ENCODE measurements at regions not wholly inside any gene's neighbourhood (a gene's known extent, or its start where the extent isn't known, plus 50 kb on each side); places are given as distances from the start of the nearest gene placed in this dataset.
"Not testable (repeated sequence)": the region's sequence is repeated elsewhere in the genome, so short reads cannot be mapped to it uniquely, and the experiment has no call there.

GRCh38 chr2:236348279-236348678 is 84.1 kb upstream of the ASB18 start:
- no peak for DNase-seq

- DNase-seq = no peak
Observed at GRCh38 chr2:236348976-236349375, 84.8 kb upstream of the ASB18 start.

GRCh38 chr2:236350426-236350825 is 86.2 kb upstream of the ASB18 start:
- DNase-seq = no peak

- no peak for DNase-seq
Observed at GRCh38 chr2:236351966-236352525, 87.8 kb upstream of the ASB18 start.

GRCh38 chr2:236352761-236353593 is 88.8 kb upstream of the ASB18 start:
- DNase-seq = peak; percentile 33

- DNase-seq = no peak
Observed at GRCh38 chr2:236353594-236353942, 89.4 kb upstream of the ASB18 start.

- DNase-seq = no peak
Observed at GRCh38 chr2:236354056-236354940, 90.1 kb upstream of the ASB18 start.

GRCh38 chr2:236354973-236355595 is 90.9 kb upstream of the ASB18 start:
- DNase-seq = no peak

GRCh38 chr2:236355911-236356310 is 91.7 kb upstream of the ASB18 start:
- no peak for DNase-seq

GRCh38 chr2:236356321-236356720 is 92.1 kb upstream of the ASB18 start:
- DNase-seq = not testable (repeated sequence)

- DNase-seq = not testable (repeated sequence)
Observed at GRCh38 chr2:236358482-236358881, 94.3 kb upstream of the ASB18 start.

- no peak for DNase-seq
Observed at GRCh38 chr2:236359426-236360045, 95.3 kb upstream of the ASB18 start.

- no peak for DNase-seq
Observed at GRCh38 chr2:236360496-236360895, 96.3 kb upstream of the ASB18 start.

GRCh38 chr2:236363711-236364277 is 99.6 kb upstream of the ASB18 start:
- DNase-seq = no peak

- no peak for DNase-seq
Observed at GRCh38 chr2:236365258-236366048, 101.2 kb upstream of the ASB18 start.

GRCh38 chr2:236366049-236366387 is 101.8 kb upstream of the ASB18 start:
- DNase-seq = peak; percentile 25

- DNase-seq = peak; percentile 55
Observed at GRCh38 chr2:236366397-236366796, 102.2 kb upstream of the ASB18 start.

GRCh38 chr2:236367506-236368289 is 103.5 kb upstream of the ASB18 start:
- no peak for DNase-seq

- no peak for DNase-seq
Observed at GRCh38 chr2:236369661-236370062, 105.5 kb upstream of the ASB18 start.

- DNase-seq = no peak
Observed at GRCh38 chr2:236370847-236371409, 106.7 kb upstream of the ASB18 start.
